ENCODE measurements at regions not wholly inside any gene's neighbourhood (a gene's known extent, or its start where the extent isn't known, plus 50 kb on each side); places are given as distances from the start of the nearest gene placed in this dataset.

DNA sequence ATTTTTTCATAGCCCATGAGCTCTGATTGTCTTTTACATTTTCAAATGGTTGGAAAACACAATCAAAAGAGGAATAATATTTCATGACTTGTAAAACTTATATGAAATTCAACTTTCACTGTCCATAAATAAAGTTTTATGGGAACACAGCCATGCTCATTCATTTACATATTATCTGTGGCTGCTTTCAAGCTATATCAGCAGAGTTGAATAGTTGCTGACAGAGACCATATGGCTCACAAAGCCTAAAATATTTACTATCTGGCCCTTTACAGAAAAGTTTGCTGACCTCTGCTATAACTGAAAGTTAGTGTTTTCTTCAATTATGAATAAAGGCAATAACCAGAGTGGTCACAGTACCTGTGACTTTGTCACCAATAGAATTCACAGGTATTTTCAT, 128.2 kb upstream of the GNAO1 start:
- no peaks in the 10 kb centered on the region for H3K27me3 ChIP-seq (ENCODE audit: insufficient read depth, low read length)
- H3K9me3 ChIP-seq (ENCODE audit: insufficient read depth, low read depth, low read length) = no peaks in the 10 kb centered on the region
- H3K4me2 ChIP-seq (ENCODE audit: low read length) = no peak overlapping the region
- no peak overlapping the region for H4K12ac ChIP-seq (ENCODE audit: low read depth, low read length)
- H3K4me1 ChIP-seq (ENCODE audit: control insufficient read depth in 1 of 2, insufficient read depth in 2 of 2, low read length in 2 of 2) = no peaks in the 10 kb centered on the region
- DNase-seq = no peak
- H4K8ac ChIP-seq (ENCODE audit: low read depth, low read length) = no peak overlapping the region
- H3K4ac ChIP-seq (ENCODE audit: low read depth, low read length) = no peak overlapping the region
- no peak overlapping the region for H3K4me3 ChIP-seq (ENCODE audit: low read depth, low read length)
- H4K91ac ChIP-seq (ENCODE audit: low read depth, low read length) = no peak overlapping the region
- no peak overlapping the region for H2BK12ac ChIP-seq (ENCODE audit: low read length)
- no peaks in the 10 kb centered on the region for H3K36me3 ChIP-seq (ENCODE audit: control insufficient read depth in 1 of 2, insufficient read depth in 2 of 2, low read length in 2 of 2)
- no peak overlapping the region for H2BK5ac ChIP-seq (ENCODE audit: low read depth, low read length, poor library complexity)
- no peaks in the 10 kb centered on the region for H3K79me1 ChIP-seq (ENCODE audit: low read length)
- no peak overlapping the region for H3K18ac ChIP-seq (ENCODE audit: low read length)
- no peak overlapping the region for H2AK5ac ChIP-seq (ENCODE audit: low read length)
- H2BK120ac ChIP-seq (ENCODE audit: insufficient read depth, low read length, poor library complexity) = no peak overlapping the region
- no peak overlapping the region for H3K14ac ChIP-seq (ENCODE audit: low read length)
- H3K27ac ChIP-seq (ENCODE audit: low read depth, low read length) = no peak overlapping the region
- no peak overlapping the region for H3K9ac ChIP-seq (ENCODE audit: low read length)
- H2AFZ ChIP-seq (ENCODE audit: insufficient read depth, low read length, poor library complexity) = no peak overlapping the region
- H3K79me2 ChIP-seq (ENCODE audit: control insufficient read depth, insufficient read depth, low read length, poor library complexity) = no peaks in the 10 kb centered on the region
- no peak overlapping the region for H3K23ac ChIP-seq (ENCODE audit: low read length)

DNA sequence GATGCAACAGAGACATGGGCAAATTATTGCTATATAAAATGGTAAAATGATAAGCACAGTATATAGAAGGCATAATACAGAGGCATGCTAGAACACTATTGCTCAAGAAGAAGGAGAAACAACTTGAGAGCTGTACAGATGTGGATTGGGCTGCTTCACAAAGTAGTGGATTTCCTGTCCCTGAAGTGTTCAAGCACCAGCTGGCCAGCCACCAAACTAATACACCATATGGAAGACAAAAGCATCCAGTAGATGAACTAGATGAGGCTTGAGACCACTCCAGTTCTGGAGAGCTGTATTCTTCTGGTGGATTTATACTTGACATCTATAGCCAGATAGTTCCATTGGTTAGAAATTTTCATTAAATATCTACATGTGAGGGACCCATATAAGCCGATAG, 134.1 kb upstream of the GNAO1 start:
- no peak overlapping the region for H4K12ac ChIP-seq (ENCODE audit: low read depth, low read length)
- H3K14ac ChIP-seq (ENCODE audit: low read length) = no peak overlapping the region
- H4K8ac ChIP-seq (ENCODE audit: low read depth, low read length) = no peak overlapping the region
- no peak overlapping the region for H3K4ac ChIP-seq (ENCODE audit: low read depth, low read length)
- no CpG with 5 or more reads among the region's 1 CpG for WGBS (ENCODE audit: extremely low coverage, insufficient coverage, insufficient read length)
- no peaks in the 10 kb centered on the region for H3K27me3 ChIP-seq (ENCODE audit: insufficient read depth, low read length)
- no peak overlapping the region for H3K23ac ChIP-seq (ENCODE audit: low read length)
- H3K18ac ChIP-seq (ENCODE audit: low read length) = no peak overlapping the region
- H3K4me2 ChIP-seq (ENCODE audit: low read length) = no peak overlapping the region
- no peaks in the 10 kb centered on the region for H3K79me2 ChIP-seq (ENCODE audit: control insufficient read depth, insufficient read depth, low read length, poor library complexity)
- no peak for DNase-seq
- no peaks in the 10 kb centered on the region for H3K36me3 ChIP-seq (ENCODE audit: control insufficient read depth in 1 of 2, insufficient read depth in 2 of 2, low read length in 2 of 2)
- H3K9me3 ChIP-seq (ENCODE audit: insufficient read depth, low read depth, low read length) = no peaks in the 10 kb centered on the region
- no peak overlapping the region for H2BK5ac ChIP-seq (ENCODE audit: low read depth, low read length, poor library complexity)
- H2AK5ac ChIP-seq (ENCODE audit: low read length) = no peak overlapping the region
- H3K9ac ChIP-seq (ENCODE audit: low read length) = no peak overlapping the region
- no peaks in the 10 kb centered on the region for H3K79me1 ChIP-seq (ENCODE audit: low read length)
- no peak overlapping the region for H4K91ac ChIP-seq (ENCODE audit: low read depth, low read length)
- H2BK120ac ChIP-seq (ENCODE audit: insufficient read depth, low read length, poor library complexity) = no peak overlapping the region
- H3K4me3 ChIP-seq (ENCODE audit: low read depth, low read length) = no peak overlapping the region
- no peak overlapping the region for H2BK12ac ChIP-seq (ENCODE audit: low read length)
- no peak overlapping the region for H3K27ac ChIP-seq (ENCODE audit: low read depth, low read length)
- peaks cover 0 to 2% of the 10 kb centered on the region in 2 experiments for H3K4me1 ChIP-seq (ENCODE audit: control insufficient read depth in 1 of 2, insufficient read depth in 2 of 2, low read length in 2 of 2)
- H2AFZ ChIP-seq (ENCODE audit: insufficient read depth, low read length, poor library complexity) = no peak overlapping the region

DNA sequence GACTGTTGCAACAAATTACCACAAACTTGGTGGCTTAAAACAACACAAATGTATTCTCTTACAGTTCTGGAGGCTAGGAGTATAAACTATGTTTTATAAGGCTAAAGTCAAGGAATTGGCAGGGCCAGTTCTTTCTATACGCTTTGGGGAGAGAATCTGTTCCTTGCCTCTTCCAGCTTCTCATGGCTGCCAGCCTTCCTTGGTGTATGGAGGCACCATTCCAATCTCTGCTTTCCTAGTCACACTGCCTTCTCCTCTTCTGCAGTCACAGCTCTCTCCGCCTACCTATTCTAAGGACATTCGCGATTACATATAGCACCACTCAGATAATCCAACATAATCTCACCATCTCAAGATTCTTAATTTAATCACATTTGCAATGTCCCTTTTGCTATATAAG, 140.4 kb upstream of the GNAO1 start:
- Histone ChIP-seq H2BK12ac (ENCODE audit: low read length) (no peak overlapping the region), H3K9ac (ENCODE audit: low read length) (no peak overlapping the region), H2BK5ac (ENCODE audit: low read depth, low read length, poor library complexity) (no peak overlapping the region), H3K23ac (ENCODE audit: low read length) (no peak overlapping the region), H3K79me1 (ENCODE audit: low read length) (no peaks in the 10 kb centered on the region), H3K9me3 (ENCODE audit: insufficient read depth, low read depth, low read length) (no peaks in the 10 kb centered on the region), H2AFZ (ENCODE audit: insufficient read depth, low read length, poor library complexity) (no peak overlapping the region), H2AK5ac (ENCODE audit: low read length) (no peak overlapping the region), H3K79me2 (ENCODE audit: control insufficient read depth, insufficient read depth, low read length, poor library complexity) (no peaks in the 10 kb centered on the region), H4K12ac (ENCODE audit: low read depth, low read length) (no peak overlapping the region), H4K91ac (ENCODE audit: low read depth, low read length) (no peak overlapping the region), H3K27ac (ENCODE audit: low read depth, low read length) (no peak overlapping the region), H3K4me2 (ENCODE audit: low read length) (no peak overlapping the region), H2BK120ac (ENCODE audit: insufficient read depth, low read length, poor library complexity) (no peak overlapping the region), H3K14ac (ENCODE audit: low read length) (no peak overlapping the region), H3K4ac (ENCODE audit: low read depth, low read length) (no peak overlapping the region), H3K27me3 (ENCODE audit: insufficient read depth, low read length) (no peaks in the 10 kb centered on the region), H3K18ac (ENCODE audit: low read length) (no peak overlapping the region), H4K8ac (ENCODE audit: low read depth, low read length) (no peak overlapping the region), H3K4me1 (ENCODE audit: control insufficient read depth in 1 of 2, insufficient read depth in 2 of 2, low read length in 2 of 2) (no peaks in the 10 kb centered on the region), H3K4me3 (ENCODE audit: low read depth, low read length) (no peak overlapping the region), H3K36me3 (ENCODE audit: control insufficient read depth in 1 of 2, insufficient read depth in 2 of 2, low read length in 2 of 2) (no peaks in the 10 kb centered on the region)
- WGBS (ENCODE audit: extremely low coverage, insufficient coverage, insufficient read length) = no CpG with 5 or more reads among the region's 4 CpGs
- DNase-seq = no peak

DNA sequence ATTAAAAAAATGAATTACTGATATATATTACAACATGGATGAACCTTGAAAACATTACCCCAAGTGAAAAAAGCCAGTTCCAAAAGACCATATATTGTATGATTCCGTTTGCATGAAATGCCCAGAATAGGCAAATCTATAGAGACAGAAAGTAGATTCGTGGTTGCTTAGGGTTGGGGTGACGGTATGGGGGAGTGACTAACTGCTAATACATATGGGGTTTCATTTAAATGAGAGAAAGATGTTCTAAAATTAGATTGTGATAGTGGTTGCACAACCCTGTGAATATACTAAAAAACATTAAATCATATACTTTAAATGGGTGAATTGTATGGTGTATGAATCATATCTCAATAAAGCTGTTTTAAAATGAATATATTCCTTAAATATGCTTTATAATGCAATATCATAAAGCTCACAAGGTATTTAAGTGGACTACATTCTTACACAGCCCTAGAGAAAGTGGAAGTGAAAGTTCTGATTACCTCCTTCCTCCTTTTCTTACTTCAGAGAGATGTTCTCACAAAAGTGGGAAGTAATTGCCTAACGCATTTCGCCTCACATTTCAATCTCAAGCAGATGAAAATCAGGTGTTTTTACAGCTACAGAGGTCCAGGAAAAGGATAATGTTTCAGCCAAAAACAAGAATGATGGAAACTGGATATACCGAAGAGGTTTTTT, 142.7 kb upstream of the GNAO1 start:
- no peak overlapping the region for H3K4me3 ChIP-seq (ENCODE audit: low read depth, low read length)
- H3K27me3 ChIP-seq (ENCODE audit: insufficient read depth, low read length) = no peaks in the 10 kb centered on the region
- no peak overlapping the region for H3K23ac ChIP-seq (ENCODE audit: low read length)
- H2BK5ac ChIP-seq (ENCODE audit: low read depth, low read length, poor library complexity) = no peak overlapping the region
- H3K79me1 ChIP-seq (ENCODE audit: low read length) = no peaks in the 10 kb centered on the region
- H3K4ac ChIP-seq (ENCODE audit: low read depth, low read length) = no peak overlapping the region
- H3K14ac ChIP-seq (ENCODE audit: low read length) = no peak overlapping the region
- H3K9ac ChIP-seq (ENCODE audit: low read length) = no peak overlapping the region
- H2AK5ac ChIP-seq (ENCODE audit: low read length) = no peak overlapping the region
- H3K9me3 ChIP-seq (ENCODE audit: insufficient read depth, low read depth, low read length) = no peaks in the 10 kb centered on the region
- no peaks in the 10 kb centered on the region for H3K79me2 ChIP-seq (ENCODE audit: control insufficient read depth, insufficient read depth, low read length, poor library complexity)
- H3K18ac ChIP-seq (ENCODE audit: low read length) = no peak overlapping the region
- no peak overlapping the region for H2AFZ ChIP-seq (ENCODE audit: insufficient read depth, low read length, poor library complexity)
- no CpG with 5 or more reads among the region's 6 CpGs for WGBS (ENCODE audit: extremely low coverage, insufficient coverage, insufficient read length)
- H4K8ac ChIP-seq (ENCODE audit: low read depth, low read length) = no peak overlapping the region
- no peak overlapping the region for H2BK120ac ChIP-seq (ENCODE audit: insufficient read depth, low read length, poor library complexity)
- H3K27ac ChIP-seq (ENCODE audit: low read depth, low read length) = no peak overlapping the region
- H2BK12ac ChIP-seq (ENCODE audit: low read length) = no peak overlapping the region
- H3K4me2 ChIP-seq (ENCODE audit: low read length) = no peak overlapping the region
- H3K4me1 ChIP-seq (ENCODE audit: control insufficient read depth in 1 of 2, insufficient read depth in 2 of 2, low read length in 2 of 2) = no peaks in the 10 kb centered on the region
- H4K91ac ChIP-seq (ENCODE audit: low read depth, low read length) = no peak overlapping the region
- H3K36me3 ChIP-seq (ENCODE audit: control insufficient read depth in 1 of 2, insufficient read depth in 2 of 2, low read length in 2 of 2) = no peaks in the 10 kb centered on the region
- no peak overlapping the region for H4K12ac ChIP-seq (ENCODE audit: low read depth, low read length)
- peak in 1 of 2 donors; percentile 4 for DNase-seq

All from trophoblast cell (in vitro differentiated cells and primary cell).